Loucy (cell line): ENCODE measurements at regions not wholly inside any gene's neighbourhood (a gene's known extent, or its start where the extent isn't known, plus 50 kb on each side); places are given as distances from the start of the nearest gene placed in this dataset.

Source experiments
- EZH2phosphoT487 ChIP-seq: fragments of 200-600 bp; IDR thresholded peaks from 2 replicates; pipeline ENCODE4 v1.6.1; 2018; ENCODE audit warnings: antibody characterized with exemption, mild to moderate bottlenecking, moderate library complexity, borderline replicate concordance
- TF ChIP-seq, protein P1 (sequence below): fragments of 200-600 bp; sonication (generic); conservative IDR thresholded peaks from 2 replicates; pipeline ENCODE4 v1.5.1; 2014; ENCODE audit warnings: mild to moderate bottlenecking, antibody characterized with exemption, low read length

DNA sequence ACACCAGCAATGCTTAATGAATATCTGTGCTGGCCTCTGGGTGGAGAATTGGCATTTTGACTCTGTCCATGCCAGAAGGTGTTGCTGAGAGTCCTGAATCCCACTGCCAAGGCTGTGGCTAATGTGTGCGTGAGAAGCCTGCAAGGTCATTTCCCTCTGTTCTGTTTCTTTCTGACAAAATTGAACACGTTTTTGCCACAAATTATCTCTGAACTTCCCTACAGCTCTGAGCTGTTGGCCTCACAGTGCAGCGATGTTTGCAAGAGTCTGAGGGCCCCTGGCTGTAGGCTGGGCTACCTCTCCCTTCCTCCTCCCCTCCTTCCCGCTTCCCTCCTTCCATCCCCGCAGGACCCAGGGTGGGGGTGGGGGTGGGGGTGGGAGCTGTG, 154.1 kb upstream of the HS6ST1 start:
- TF ChIP-seq, protein P1, sequence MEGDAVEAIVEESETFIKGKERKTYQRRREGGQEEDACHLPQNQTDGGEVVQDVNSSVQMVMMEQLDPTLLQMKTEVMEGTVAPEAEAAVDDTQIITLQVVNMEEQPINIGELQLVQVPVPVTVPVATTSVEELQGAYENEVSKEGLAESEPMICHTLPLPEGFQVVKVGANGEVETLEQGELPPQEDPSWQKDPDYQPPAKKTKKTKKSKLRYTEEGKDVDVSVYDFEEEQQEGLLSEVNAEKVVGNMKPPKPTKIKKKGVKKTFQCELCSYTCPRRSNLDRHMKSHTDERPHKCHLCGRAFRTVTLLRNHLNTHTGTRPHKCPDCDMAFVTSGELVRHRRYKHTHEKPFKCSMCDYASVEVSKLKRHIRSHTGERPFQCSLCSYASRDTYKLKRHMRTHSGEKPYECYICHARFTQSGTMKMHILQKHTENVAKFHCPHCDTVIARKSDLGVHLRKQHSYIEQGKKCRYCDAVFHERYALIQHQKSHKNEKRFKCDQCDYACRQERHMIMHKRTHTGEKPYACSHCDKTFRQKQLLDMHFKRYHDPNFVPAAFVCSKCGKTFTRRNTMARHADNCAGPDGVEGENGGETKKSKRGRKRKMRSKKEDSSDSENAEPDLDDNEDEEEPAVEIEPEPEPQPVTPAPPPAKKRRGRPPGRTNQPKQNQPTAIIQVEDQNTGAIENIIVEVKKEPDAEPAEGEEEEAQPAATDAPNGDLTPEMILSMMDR: no peak
- TF ChIP-seq EZH2phosphoT487: no peak
